ENCODE measurements at regions not wholly inside any gene's neighbourhood (a gene's known extent, or its start where the extent isn't known, plus 50 kb on each side); places are given as distances from the start of the nearest gene placed in this dataset.
"Not testable (repeated sequence)": the region's sequence is repeated elsewhere in the genome, so short reads cannot be mapped to it uniquely, and the experiment has no call there.

GRCh38 chr19:29154163-29154562 is 58.8 kb downstream of the UQCRFS1 start:
- DNase-seq: no peak

GRCh38 chr19:29145756-29146155 is 67.2 kb downstream of the UQCRFS1 start:
- DNase-seq: no peak

GRCh38 chr19:29143183-29143582 is 69.8 kb downstream of the UQCRFS1 start:
- DNase-seq: no peak

- DNase-seq: no peak
Measured at GRCh38 chr19:29139227-29139626, 73.7 kb downstream of the UQCRFS1 start.

- not testable (repeated sequence) for DNase-seq
Measured at GRCh38 chr19:29138206-29138605, 74.7 kb downstream of the UQCRFS1 start.

GRCh38 chr19:29131456-29131855 is 81.5 kb downstream of the UQCRFS1 start:
- DNase-seq: no peak

- no peak for DNase-seq
Measured at GRCh38 chr19:29129148-29129547, 83.8 kb downstream of the UQCRFS1 start.

- no peak for DNase-seq
Measured at GRCh38 chr19:29128203-29128602, 84.7 kb downstream of the UQCRFS1 start.

- no peak for DNase-seq
Measured at GRCh38 chr19:29122185-29122584, 90.8 kb downstream of the UQCRFS1 start.

- no peak for DNase-seq
Measured at GRCh38 chr19:29121684-29122083, 91.3 kb downstream of the UQCRFS1 start.

GRCh38 chr19:29120466-29120865 is 92.5 kb downstream of the UQCRFS1 start:
- no peak for DNase-seq

- DNase-seq: no peak
Measured at GRCh38 chr19:29119590-29119989, 93.4 kb downstream of the UQCRFS1 start.

- DNase-seq: no peak
Measured at GRCh38 chr19:29118389-29118788, 94.6 kb downstream of the UQCRFS1 start.

GRCh38 chr19:29117926-29118325 is 95.0 kb downstream of the UQCRFS1 start:
- no peak for DNase-seq

- DNase-seq: no peak
Measured at GRCh38 chr19:29115181-29115580, 97.8 kb downstream of the UQCRFS1 start.

- DNase-seq: no peak
Measured at GRCh38 chr19:29113838-29114237, 99.1 kb downstream of the UQCRFS1 start.

GRCh38 chr19:29111576-29111975 is 101.4 kb downstream of the UQCRFS1 start:
- no peak for DNase-seq

- no peak for DNase-seq
Measured at GRCh38 chr19:29107831-29108230, 105.1 kb downstream of the UQCRFS1 start.

- DNase-seq: no peak
Measured at GRCh38 chr19:29106346-29106885, 106.5 kb downstream of the UQCRFS1 start.

GRCh38 chr19:29105629-29106292 is 107.2 kb downstream of the UQCRFS1 start:
- no peak for DNase-seq

GRCh38 chr19:29104605-29105241 is 108.2 kb downstream of the UQCRFS1 start:
- DNase-seq: no peak

GRCh38 chr19:29098863-29099481 is 114.0 kb downstream of the UQCRFS1 start:
- DNase-seq: peak in 1 of 2 donors; percentile 2

GRCh38 chr19:29098091-29098490 is 114.9 kb downstream of the UQCRFS1 start:
- no peak for DNase-seq

- DNase-seq: no peak
Measured at GRCh38 chr19:29096896-29097295, 116.1 kb downstream of the UQCRFS1 start.

All from hippocampal formation (tissue), 2 donors.